SK-N-SH treated with all-trans-retinoic acid at 6 μM for 48 hours (cell line): ENCODE measurements at regions not wholly inside any gene's neighbourhood (a gene's known extent, or its start where the extent isn't known, plus 50 kb on each side); places are given as distances from the start of the nearest gene placed in this dataset.
"Not testable (repeated sequence)": the region's sequence is repeated elsewhere in the genome, so short reads cannot be mapped to it uniquely, and the experiment has no call there.

Source experiments
- ATAC-seq: fragments of 200-7000 bp; cut with Tn5 transposase; 3 replicates; pipeline ENCODE4 v1.9.1; 2020; ENCODE audit warnings: mild to moderate bottlenecking, moderate library complexity
- ARNTL ChIP-seq: fragments of 450-650 bp; formaldehyde crosslinking; IDR thresholded peaks from 2 replicates; pipeline ENCODE4 v1.5.0; 2020; ENCODE audit warnings: low read depth, mild to moderate bottlenecking, moderate library complexity, borderline replicate concordance
- BACH2 ChIP-seq: fragments of 250-450 bp; sonication (Bioruptor Pico); IDR thresholded peaks from 2 replicates; pipeline ENCODE4 v1.9.0; 2021; ENCODE audit warnings: mild to moderate bottlenecking, borderline replicate concordance
- CSDC2 ChIP-seq: fragments of 250-450 bp; sonication (Bioruptor Pico); IDR thresholded peaks from 2 replicates; pipeline ENCODE4 v1.5.0; 2020; ENCODE audit warnings: mild to moderate bottlenecking, moderate library complexity
- GLIS3 ChIP-seq: fragments of 250-450 bp; sonication (Bioruptor Pico); IDR thresholded peaks from 2 replicates; pipeline ENCODE4 v1.5.0; 2020; ENCODE audit warnings: mild to moderate bottlenecking, moderate library complexity
- ISL1 ChIP-seq: fragments of 250-450 bp; sonication (Bioruptor Pico); IDR thresholded peaks from 2 replicates; pipeline ENCODE4 v2.1.2; 2022; ENCODE audit warnings: mild to moderate bottlenecking, moderate library complexity
- OSR1 ChIP-seq: fragments of 250-450 bp; sonication (Bioruptor Pico); IDR thresholded peaks from 2 replicates; pipeline ENCODE4 v1.8.0; 2022; ENCODE audit warnings: moderate library complexity, mild to moderate bottlenecking, inconsistent platforms
- PPARA ChIP-seq: fragments of 250-450 bp; sonication (Bioruptor Pico); IDR thresholded peaks from 2 replicates; pipeline ENCODE4 v1.5.0; 2020; ENCODE audit warnings: mild to moderate bottlenecking, borderline replicate concordance
- SNAI2 ChIP-seq: fragments of 250-450 bp; sonication (Bioruptor Pico); IDR thresholded peaks from 2 replicates; pipeline ENCODE4 v1.5.0; 2020; ENCODE audit warnings: mild to moderate bottlenecking, moderate library complexity
- TCF4 ChIP-seq: fragments of 250-450 bp; sonication (Bioruptor Pico); IDR thresholded peaks from 2 replicates; pipeline ENCODE4 v1.8.0; 2021; ENCODE audit warnings: mild to moderate bottlenecking, moderate library complexity, borderline replicate concordance
- ZC3H10 ChIP-seq: fragments of 250-450 bp; sonication (Bioruptor Pico); IDR thresholded peaks from 2 replicates; pipeline ENCODE4 v1.5.1; 2021; ENCODE audit warnings: mild to moderate bottlenecking, moderate library complexity
- ZFP3 ChIP-seq: fragments of 250-450 bp; sonication (Bioruptor Pico); IDR thresholded peaks from 2 replicates; pipeline ENCODE4 v1.5.0; 2020; ENCODE audit warnings: mild to moderate bottlenecking, moderate library complexity
- ZNF565 ChIP-seq: fragments of 450-650 bp; formaldehyde crosslinking; conservative IDR thresholded peaks from 2 replicates; pipeline ENCODE4 v1.5.0; 2020; ENCODE audit warnings: low read depth, mild to moderate bottlenecking, moderate library complexity
- ZNF70 ChIP-seq: fragments of 450-650 bp; formaldehyde crosslinking; IDR thresholded peaks from 2 replicates; pipeline ENCODE4 v1.5.0; 2020; ENCODE audit warnings: mild to moderate bottlenecking, moderate library complexity
- ZNF8 ChIP-seq: fragments of 450-650 bp; formaldehyde crosslinking; IDR thresholded peaks from 2 replicates; pipeline ENCODE4 v1.5.0; 2020; ENCODE audit warnings: mild to moderate bottlenecking, moderate library complexity
- TF ChIP-seq, protein P1 (sequence below): fragments of 250-450 bp; sonication (Bioruptor Pico); IDR thresholded peaks from 2 replicates; pipeline ENCODE4 v1.8.0; 2021; ENCODE audit warnings: low read depth, mild to moderate bottlenecking, moderate library complexity, borderline replicate concordance

DNA sequence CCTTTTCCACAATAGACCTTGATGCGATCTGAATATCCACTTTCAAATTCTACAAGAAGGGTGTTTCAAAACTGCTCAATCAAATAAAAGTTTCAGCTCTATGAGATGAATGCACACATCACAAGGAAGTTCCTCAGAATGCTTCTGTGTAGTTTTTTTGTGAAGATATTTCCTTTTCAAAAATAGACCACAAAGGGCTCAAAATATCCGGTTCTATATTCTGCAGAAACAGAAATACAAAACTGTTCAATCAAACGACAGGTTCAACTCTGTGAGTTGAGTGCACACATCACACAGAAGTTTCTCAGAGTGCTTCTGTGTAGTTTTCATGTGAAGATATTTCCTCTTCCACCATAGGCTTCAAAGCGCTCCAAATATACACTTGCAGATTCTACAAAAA lies 293.9 kb upstream of the DEFB115 start:
- ATAC-seq: no peak
- TF ChIP-seq SNAI2 (CRISPR knock-in tag) (no peak), OSR1 (CRISPR knock-in tag) (no peak), ZC3H10 (CRISPR knock-in tag) (no peak), ZNF70 (CRISPR knock-in tag) (no peak), ZNF565 (CRISPR knock-in tag) (no peak), ZNF8 (CRISPR knock-in tag) (no peak), PPARA (CRISPR knock-in tag) (no peak), BACH2 (CRISPR knock-in tag) (no peak), ZFP3 (CRISPR knock-in tag) (no peak), TCF4 (CRISPR knock-in tag) (no peak), ISL1 (no peak)

GRCh38 chr20:30975859-30976258 lies 281.6 kb upstream of the DEFB115 start:
- not testable (repeated sequence) for ATAC-seq

DNA sequence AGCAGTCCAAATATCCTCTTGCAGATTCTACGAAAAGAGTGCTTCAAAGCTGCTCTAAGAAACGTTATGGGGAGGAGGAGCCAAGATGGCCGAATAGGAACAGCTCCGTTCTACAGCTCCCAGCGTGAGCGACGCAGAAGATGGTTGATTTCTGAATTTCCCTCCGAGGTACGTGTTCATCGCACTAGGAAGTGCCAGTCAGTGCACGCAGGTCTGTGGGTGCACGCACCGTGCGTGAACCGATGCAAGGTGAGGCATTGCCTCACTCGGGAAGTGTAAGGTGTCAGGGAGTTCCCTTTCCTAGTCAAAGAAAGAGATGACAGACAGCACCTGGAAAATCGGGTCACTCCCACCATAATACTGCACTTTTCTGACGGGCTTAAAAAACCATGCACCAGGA lies 272.1 kb upstream of the DEFB115 start:
- TF ChIP-seq GLIS3 (CRISPR knock-in tag): no peak
- TF ChIP-seq ZNF565 (CRISPR knock-in tag): no peak
- no peak for TF ChIP-seq CSDC2 (CRISPR knock-in tag)
- TF ChIP-seq ZNF8 (CRISPR knock-in tag): no peak
- no peak for TF ChIP-seq ISL1
- TF ChIP-seq ZC3H10 (CRISPR knock-in tag): no peak
- TF ChIP-seq BACH2 (CRISPR knock-in tag): no peak
- no peak for TF ChIP-seq ARNTL (CRISPR knock-in tag)
- TF ChIP-seq, protein P1, sequence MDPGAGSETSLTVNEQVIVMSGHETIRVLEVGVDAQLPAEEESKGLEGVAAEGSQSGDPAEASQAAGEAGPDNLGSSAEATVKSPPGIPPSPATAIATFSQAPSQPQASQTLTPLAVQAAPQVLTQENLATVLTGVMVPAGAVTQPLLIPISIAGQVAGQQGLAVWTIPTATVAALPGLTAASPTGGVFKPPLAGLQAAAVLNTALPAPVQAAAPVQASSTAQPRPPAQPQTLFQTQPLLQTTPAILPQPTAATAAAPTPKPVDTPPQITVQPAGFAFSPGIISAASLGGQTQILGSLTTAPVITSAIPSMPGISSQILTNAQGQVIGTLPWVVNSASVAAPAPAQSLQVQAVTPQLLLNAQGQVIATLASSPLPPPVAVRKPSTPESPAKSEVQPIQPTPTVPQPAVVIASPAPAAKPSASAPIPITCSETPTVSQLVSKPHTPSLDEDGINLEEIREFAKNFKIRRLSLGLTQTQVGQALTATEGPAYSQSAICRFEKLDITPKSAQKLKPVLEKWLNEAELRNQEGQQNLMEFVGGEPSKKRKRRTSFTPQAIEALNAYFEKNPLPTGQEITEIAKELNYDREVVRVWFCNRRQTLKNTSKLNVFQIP (CRISPR knock-in tag): no peak
- ATAC-seq: no peak
